ENCODE measurements at regions not wholly inside any gene's neighbourhood (a gene's known extent, or its start where the extent isn't known, plus 50 kb on each side); places are given as distances from the start of the nearest gene placed in this dataset.

DNA sequence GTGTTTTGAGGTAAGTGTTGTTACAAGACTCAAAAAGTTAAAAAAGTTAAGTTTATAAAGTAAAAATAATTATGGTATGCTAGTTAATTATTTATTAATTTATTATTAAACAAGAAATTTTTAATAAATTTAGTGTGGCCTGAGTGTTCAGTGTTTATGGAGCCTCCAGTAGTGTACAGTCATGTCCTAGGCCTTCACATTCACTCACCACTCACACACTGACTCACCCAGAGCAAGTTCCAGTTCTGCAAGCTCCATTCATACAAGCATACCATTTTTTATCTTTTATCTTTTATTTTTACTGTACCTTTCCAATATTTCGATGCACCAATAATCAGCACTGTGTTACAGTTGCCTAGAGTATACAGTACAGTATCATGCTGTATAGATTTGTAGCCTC lies 381.2 kb upstream of the MGMT start:
- TF ChIP-seq, protein P1, sequence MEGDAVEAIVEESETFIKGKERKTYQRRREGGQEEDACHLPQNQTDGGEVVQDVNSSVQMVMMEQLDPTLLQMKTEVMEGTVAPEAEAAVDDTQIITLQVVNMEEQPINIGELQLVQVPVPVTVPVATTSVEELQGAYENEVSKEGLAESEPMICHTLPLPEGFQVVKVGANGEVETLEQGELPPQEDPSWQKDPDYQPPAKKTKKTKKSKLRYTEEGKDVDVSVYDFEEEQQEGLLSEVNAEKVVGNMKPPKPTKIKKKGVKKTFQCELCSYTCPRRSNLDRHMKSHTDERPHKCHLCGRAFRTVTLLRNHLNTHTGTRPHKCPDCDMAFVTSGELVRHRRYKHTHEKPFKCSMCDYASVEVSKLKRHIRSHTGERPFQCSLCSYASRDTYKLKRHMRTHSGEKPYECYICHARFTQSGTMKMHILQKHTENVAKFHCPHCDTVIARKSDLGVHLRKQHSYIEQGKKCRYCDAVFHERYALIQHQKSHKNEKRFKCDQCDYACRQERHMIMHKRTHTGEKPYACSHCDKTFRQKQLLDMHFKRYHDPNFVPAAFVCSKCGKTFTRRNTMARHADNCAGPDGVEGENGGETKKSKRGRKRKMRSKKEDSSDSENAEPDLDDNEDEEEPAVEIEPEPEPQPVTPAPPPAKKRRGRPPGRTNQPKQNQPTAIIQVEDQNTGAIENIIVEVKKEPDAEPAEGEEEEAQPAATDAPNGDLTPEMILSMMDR (IDR thresholded peaks at IDR 0.05; ENCODE audit: low read depth, low read length, missing input control), result no peak
- TF ChIP-seq, protein P2, sequence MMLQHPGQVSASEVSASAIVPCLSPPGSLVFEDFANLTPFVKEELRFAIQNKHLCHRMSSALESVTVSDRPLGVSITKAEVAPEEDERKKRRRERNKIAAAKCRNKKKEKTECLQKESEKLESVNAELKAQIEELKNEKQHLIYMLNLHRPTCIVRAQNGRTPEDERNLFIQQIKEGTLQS (IDR thresholded peaks at IDR 0.05), result no peak

Measured in liver (tissue), 3 donors.